GM23338 (cell line): ENCODE measurements at regions not wholly inside any gene's neighbourhood (a gene's known extent, or its start where the extent isn't known, plus 50 kb on each side); places are given as distances from the start of the nearest gene placed in this dataset.

Experiments
- ATAC-seq: fragments of 200-7000 bp; cut with Tn5 transposase; 3 replicates; pipeline ENCODE4 v1.9.1; 2020
- DNase-seq: peaks from one replicate; pipeline ENCODE4 v3.0.0-alpha.2; 2015; ENCODE audit warnings: low spot score
- H2AFZ ChIP-seq: fragments of 200-600 bp; sonication (generic); 2 replicates; pipeline ENCODE4 v1.8.0; 2016; ENCODE audit warnings: antibody characterized with exemption, mild to moderate bottlenecking, moderate library complexity
- H3F3A ChIP-seq: fragments of 200-600 bp; sonication (generic); replicated peaks from 2 replicates; pipeline ENCODE4 v1.8.0; 2017; ENCODE audit warnings: antibody characterized with exemption, mixed run types, low read depth
- H3K27ac ChIP-seq: fragments of 200-600 bp; sonication (generic); 2 replicates; pipeline ENCODE4 v1.6.1; 2016; ENCODE audit warnings: low read depth
- H3K27me3 ChIP-seq: fragments of 200-600 bp; sonication (generic); 2 replicates; pipeline ENCODE4 v1.8.0; 2016; ENCODE audit warnings: mild to moderate bottlenecking, mixed run types, moderate library complexity; ENCODE audit not compliant: insufficient read depth
- H3K36me3 ChIP-seq: fragments of 200-600 bp; sonication (generic); 2 replicates; pipeline ENCODE4 v1.8.0; 2016; ENCODE audit warnings: mild to moderate bottlenecking; ENCODE audit not compliant: insufficient read depth
- H3K4me1 ChIP-seq: fragments of 200-600 bp; sonication (generic); 2 replicates; pipeline ENCODE4 v1.8.0; 2016; ENCODE audit warnings: mild to moderate bottlenecking, moderate library complexity; ENCODE audit not compliant: insufficient read depth
- H3K4me2 ChIP-seq: fragments of 200-600 bp; sonication (generic); 2 replicates; pipeline ENCODE4 v1.7.1; 2017; ENCODE audit warnings: mixed run types
- H3K4me3 ChIP-seq: fragments of 200-600 bp; sonication (generic); 2 replicates; pipeline ENCODE4 v1.6.1; 2016; ENCODE audit warnings: mixed run types
- H3K79me2 ChIP-seq: fragments of 200-600 bp; sonication (generic); replicated peaks from 2 replicates; pipeline ENCODE4 v1.8.0; 2017; ENCODE audit warnings: mild to moderate bottlenecking; ENCODE audit not compliant: insufficient read depth
- H3K9me2 ChIP-seq: fragments of 200-600 bp; sonication (generic); 2 replicates; pipeline ENCODE4 v1.8.0; 2017; ENCODE audit not compliant: insufficient read depth
- H4K20me1 ChIP-seq: fragments of 200-600 bp; sonication (generic); replicated peaks from 2 replicates; pipeline ENCODE4 v1.8.0; 2017; ENCODE audit warnings: mild to moderate bottlenecking; ENCODE audit not compliant: insufficient read depth
- H3K27ac Mint-ChIP-seq: 2 replicates; pipeline ENCODE4 v1.8.0; 2020; ENCODE audit warnings: inconsistent platforms, mild to moderate bottlenecking, moderate library complexity, mixed read lengths
- H3K27me3 Mint-ChIP-seq: 3 replicates; pipeline ENCODE4 v1.8.0; 2022; ENCODE audit warnings: low read depth, mild to moderate bottlenecking, moderate library complexity, mixed read lengths, inconsistent platforms; ENCODE audit not compliant: insufficient read depth, poor library complexity
- H3K36me3 Mint-ChIP-seq: 3 replicates; pipeline ENCODE4 v1.8.0; 2021; ENCODE audit warnings: low read depth, mild to moderate bottlenecking, inconsistent platforms, moderate library complexity, mixed read lengths
- H3K4me1 Mint-ChIP-seq: 3 replicates; pipeline ENCODE4 v1.8.0; 2020; ENCODE audit warnings: mild to moderate bottlenecking, inconsistent platforms, mixed read lengths
- H3K4me3 Mint-ChIP-seq: 3 replicates; pipeline ENCODE4 v1.8.0; 2021; ENCODE audit warnings: moderate library complexity, mild to moderate bottlenecking, inconsistent platforms, mixed read lengths
- H3K9me3 Mint-ChIP-seq: 3 replicates; pipeline ENCODE4 v1.8.0; 2020; ENCODE audit warnings: moderate library complexity, mild to moderate bottlenecking, inconsistent platforms, mixed read lengths
- CREB1 ChIP-seq: fragments of 250-450 bp; sonication (Bioruptor Pico); IDR thresholded peaks from 2 replicates; pipeline ENCODE4 v1.5.0; 2020; ENCODE audit warnings: low read depth, mild to moderate bottlenecking, moderate library complexity
- ETS1 ChIP-seq: IDR thresholded peaks from 2 replicates; pipeline ENCODE4 v1.6.1; 2016; ENCODE audit warnings: antibody characterized with exemption
- EZH2 ChIP-seq: fragments of 200-600 bp; sonication (generic); IDR thresholded peaks from one replicate; pipeline ENCODE4 v1.8.0; 2017; ENCODE audit warnings: antibody characterized with exemption, mild to moderate bottlenecking, low read depth; ENCODE audit not compliant: unreplicated experiment
- EZH2phosphoT487 ChIP-seq: fragments of 200-600 bp; sonication (generic); IDR thresholded peaks from one replicate; pipeline ENCODE4 v1.8.1; 2018; ENCODE audit warnings: antibody characterized with exemption; ENCODE audit not compliant: unreplicated experiment
- JUNB ChIP-seq: IDR thresholded peaks from one replicate; pipeline ENCODE4 v1.6.1; 2016; ENCODE audit warnings: antibody characterized with exemption; ENCODE audit not compliant: unreplicated experiment
- NANOG ChIP-seq: IDR thresholded peaks from 2 replicates; pipeline ENCODE4 v1.6.1; 2016; ENCODE audit warnings: antibody characterized with exemption, borderline replicate concordance
- POLR2AphosphoS5 ChIP-seq: IDR thresholded peaks from 2 replicates; pipeline ENCODE4 v1.6.1; 2016; ENCODE audit warnings: antibody characterized with exemption, low read depth
- STAT1 ChIP-seq: IDR thresholded peaks from one replicate; pipeline ENCODE4 v1.6.1; 2016; ENCODE audit warnings: antibody characterized with exemption; ENCODE audit not compliant: unreplicated experiment
- ZNF114 ChIP-seq: fragments of 250-450 bp; sonication (Bioruptor Pico); IDR thresholded peaks from 2 replicates; pipeline ENCODE4 v1.5.0; 2020; ENCODE audit warnings: mild to moderate bottlenecking, moderate library complexity
- ZNF331 ChIP-seq: fragments of 250-450 bp; sonication (Bioruptor Pico); IDR thresholded peaks from 2 replicates; pipeline ENCODE4 v1.5.0; 2020; ENCODE audit warnings: low read depth, mild to moderate bottlenecking, moderate library complexity
- TF ChIP-seq, protein P1 (sequence below): fragments of 250-450 bp; sonication (Bioruptor Pico); IDR thresholded peaks from 2 replicates; pipeline ENCODE4 v1.5.0; 2020; ENCODE audit warnings: mild to moderate bottlenecking, moderate library complexity
- TF ChIP-seq, protein P2 (sequence below): IDR thresholded peaks from one replicate; pipeline ENCODE4 v1.6.1; 2018; ENCODE audit warnings: antibody characterized with exemption; ENCODE audit not compliant: unreplicated experiment

DNA sequence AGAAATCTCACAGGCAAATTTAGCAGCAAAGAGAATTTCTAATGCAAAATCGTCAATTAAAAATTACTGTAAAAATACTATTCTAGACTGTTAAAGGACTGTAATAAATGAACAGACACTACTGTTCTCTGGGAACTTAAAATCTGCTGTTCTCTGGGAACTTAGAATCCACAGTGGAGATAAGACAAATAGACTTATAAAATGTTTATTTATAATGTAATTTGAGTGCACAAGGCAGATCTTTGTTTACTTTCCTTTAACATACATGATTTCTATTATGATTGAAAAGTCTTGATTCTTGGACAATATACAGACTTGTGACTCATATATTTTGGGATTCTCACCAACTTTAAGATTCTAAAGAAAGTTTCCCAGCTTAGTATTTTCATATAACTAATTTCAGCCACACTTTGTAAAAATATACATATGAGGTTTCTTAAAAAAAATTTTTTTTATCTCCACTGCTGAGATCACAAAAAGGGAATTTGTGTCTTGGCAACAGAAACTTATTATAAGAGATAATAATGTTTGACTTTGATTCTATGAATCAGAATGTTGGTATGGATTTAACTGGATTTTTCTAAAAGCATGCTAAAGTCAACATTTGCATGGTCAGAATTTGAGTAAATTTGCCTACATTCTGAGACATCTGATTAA lies 166.3 kb upstream of the RHOBTB1 start (continued):
- no peak for TF ChIP-seq ETS1

- DNase-seq = no peak
- TF ChIP-seq CREB1 = no peak
- no peak for TF ChIP-seq ETS1
- no peak for TF ChIP-seq NANOG
- no peak for TF ChIP-seq JUNB
- no peak for TF ChIP-seq EZH2
- no peak for TF ChIP-seq ZNF114 (CRISPR knock-in tag)
- TF ChIP-seq, protein P1, sequence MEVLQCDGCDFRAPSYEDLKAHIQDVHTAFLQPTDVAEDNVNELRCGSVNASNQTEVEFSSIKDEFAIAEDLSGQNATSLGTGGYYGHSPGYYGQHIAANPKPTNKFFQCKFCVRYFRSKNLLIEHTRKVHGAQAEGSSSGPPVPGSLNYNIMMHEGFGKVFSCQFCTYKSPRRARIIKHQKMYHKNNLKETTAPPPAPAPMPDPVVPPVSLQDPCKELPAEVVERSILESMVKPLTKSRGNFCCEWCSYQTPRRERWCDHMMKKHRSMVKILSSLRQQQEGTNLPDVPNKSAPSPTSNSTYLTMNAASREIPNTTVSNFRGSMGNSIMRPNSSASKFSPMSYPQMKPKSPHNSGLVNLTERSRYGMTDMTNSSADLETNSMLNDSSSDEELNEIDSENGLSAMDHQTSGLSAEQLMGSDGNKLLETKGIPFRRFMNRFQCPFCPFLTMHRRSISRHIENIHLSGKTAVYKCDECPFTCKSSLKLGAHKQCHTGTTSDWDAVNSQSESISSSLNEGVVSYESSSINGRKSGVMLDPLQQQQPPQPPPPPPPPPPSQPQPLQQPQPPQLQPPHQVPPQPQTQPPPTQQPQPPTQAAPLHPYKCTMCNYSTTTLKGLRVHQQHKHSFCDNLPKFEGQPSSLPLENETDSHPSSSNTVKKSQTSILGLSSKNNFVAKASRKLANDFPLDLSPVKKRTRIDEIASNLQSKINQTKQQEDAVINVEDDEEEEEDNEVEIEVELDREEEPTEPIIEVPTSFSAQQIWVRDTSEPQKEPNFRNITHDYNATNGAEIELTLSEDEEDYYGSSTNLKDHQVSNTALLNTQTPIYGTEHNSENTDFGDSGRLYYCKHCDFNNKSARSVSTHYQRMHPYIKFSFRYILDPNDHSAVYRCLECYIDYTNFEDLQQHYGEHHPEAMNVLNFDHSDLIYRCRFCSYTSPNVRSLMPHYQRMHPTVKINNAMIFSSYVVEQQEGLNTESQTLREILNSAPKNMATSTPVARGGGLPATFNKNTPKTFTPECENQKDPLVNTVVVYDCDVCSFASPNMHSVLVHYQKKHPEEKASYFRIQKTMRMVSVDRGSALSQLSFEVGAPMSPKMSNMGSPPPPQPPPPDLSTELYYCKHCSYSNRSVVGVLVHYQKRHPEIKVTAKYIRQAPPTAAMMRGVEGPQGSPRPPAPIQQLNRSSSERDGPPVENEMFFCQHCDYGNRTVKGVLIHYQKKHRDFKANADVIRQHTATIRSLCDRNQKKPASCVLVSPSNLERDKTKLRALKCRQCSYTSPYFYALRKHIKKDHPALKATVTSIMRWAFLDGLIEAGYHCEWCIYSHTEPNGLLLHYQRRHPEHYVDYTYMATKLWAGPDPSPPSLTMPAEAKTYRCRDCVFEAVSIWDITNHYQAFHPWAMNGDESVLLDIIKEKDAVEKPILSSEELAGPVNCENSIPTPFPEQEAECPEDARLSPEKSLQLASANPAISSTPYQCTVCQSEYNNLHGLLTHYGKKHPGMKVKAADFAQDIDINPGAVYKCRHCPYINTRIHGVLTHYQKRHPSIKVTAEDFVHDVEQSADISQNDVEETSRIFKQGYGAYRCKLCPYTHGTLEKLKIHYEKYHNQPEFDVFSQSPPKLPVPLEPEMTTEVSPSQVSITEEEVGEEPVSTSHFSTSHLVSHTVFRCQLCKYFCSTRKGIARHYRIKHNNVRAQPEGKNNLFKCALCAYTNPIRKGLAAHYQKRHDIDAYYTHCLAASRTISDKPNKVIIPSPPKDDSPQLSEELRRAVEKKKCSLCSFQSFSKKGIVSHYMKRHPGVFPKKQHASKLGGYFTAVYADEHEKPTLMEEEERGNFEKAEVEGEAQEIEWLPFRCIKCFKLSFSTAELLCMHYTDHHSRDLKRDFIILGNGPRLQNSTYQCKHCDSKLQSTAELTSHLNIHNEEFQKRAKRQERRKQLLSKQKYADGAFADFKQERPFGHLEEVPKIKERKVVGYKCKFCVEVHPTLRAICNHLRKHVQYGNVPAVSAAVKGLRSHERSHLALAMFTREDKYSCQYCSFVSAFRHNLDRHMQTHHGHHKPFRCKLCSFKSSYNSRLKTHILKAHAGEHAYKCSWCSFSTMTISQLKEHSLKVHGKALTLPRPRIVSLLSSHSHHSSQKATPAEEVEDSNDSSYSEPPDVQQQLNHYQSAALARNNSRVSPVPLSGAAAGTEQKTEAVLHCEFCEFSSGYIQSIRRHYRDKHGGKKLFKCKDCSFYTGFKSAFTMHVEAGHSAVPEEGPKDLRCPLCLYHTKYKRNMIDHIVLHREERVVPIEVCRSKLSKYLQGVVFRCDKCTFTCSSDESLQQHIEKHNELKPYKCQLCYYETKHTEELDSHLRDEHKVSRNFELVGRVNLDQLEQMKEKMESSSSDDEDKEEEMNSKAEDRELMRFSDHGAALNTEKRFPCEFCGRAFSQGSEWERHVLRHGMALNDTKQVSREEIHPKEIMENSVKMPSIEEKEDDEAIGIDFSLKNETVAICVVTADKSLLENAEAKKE (CRISPR knock-in tag) = no peak
- no peak for TF ChIP-seq ZNF331
- TF ChIP-seq, protein P2, sequence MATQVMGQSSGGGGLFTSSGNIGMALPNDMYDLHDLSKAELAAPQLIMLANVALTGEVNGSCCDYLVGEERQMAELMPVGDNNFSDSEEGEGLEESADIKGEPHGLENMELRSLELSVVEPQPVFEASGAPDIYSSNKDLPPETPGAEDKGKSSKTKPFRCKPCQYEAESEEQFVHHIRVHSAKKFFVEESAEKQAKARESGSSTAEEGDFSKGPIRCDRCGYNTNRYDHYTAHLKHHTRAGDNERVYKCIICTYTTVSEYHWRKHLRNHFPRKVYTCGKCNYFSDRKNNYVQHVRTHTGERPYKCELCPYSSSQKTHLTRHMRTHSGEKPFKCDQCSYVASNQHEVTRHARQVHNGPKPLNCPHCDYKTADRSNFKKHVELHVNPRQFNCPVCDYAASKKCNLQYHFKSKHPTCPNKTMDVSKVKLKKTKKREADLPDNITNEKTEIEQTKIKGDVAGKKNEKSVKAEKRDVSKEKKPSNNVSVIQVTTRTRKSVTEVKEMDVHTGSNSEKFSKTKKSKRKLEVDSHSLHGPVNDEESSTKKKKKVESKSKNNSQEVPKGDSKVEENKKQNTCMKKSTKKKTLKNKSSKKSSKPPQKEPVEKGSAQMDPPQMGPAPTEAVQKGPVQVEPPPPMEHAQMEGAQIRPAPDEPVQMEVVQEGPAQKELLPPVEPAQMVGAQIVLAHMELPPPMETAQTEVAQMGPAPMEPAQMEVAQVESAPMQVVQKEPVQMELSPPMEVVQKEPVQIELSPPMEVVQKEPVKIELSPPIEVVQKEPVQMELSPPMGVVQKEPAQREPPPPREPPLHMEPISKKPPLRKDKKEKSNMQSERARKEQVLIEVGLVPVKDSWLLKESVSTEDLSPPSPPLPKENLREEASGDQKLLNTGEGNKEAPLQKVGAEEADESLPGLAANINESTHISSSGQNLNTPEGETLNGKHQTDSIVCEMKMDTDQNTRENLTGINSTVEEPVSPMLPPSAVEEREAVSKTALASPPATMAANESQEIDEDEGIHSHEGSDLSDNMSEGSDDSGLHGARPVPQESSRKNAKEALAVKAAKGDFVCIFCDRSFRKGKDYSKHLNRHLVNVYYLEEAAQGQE = no peak
- TF ChIP-seq EZH2phosphoT487 = no peak
- no peak for TF ChIP-seq POLR2AphosphoS5
- no peak for TF ChIP-seq STAT1
These were observed 164.9 kb upstream of the RHOBTB1 start for GRCh38 chr10:61108915-61109314.

More at GRCh38 chr10:61108915-61109314, 164.9 kb upstream of the RHOBTB1 start:
- no peaks in the 10 kb centered on the region for H3K9me2 ChIP-seq
- H2AFZ ChIP-seq = no peak overlapping the region
- H3K79me2 ChIP-seq = no peaks in the 10 kb centered on the region
- Mint-ChIP-seq H3K27ac (no peak overlapping the region), H3K4me1 (no peaks in the 10 kb centered on the region), H3K36me3 (no peaks in the 10 kb centered on the region), H3K27me3 (no peaks in the 10 kb centered on the region), H3K9me3 (no peaks in the 10 kb centered on the region), H3K4me3 (no peak overlapping the region)
- ATAC-seq = no peak
- H3K27ac ChIP-seq = no peak overlapping the region
- no peaks in the 10 kb centered on the region for H3K27me3 ChIP-seq
- H3K36me3 ChIP-seq = no peaks in the 10 kb centered on the region
- no peaks in the 10 kb centered on the region for H4K20me1 ChIP-seq
- no peaks in the 10 kb centered on the region for H3K4me1 ChIP-seq
- no peak overlapping the region for H3K4me2 ChIP-seq
- no peaks in the 10 kb centered on the region for H3F3A ChIP-seq
- no peak overlapping the region for H3K4me3 ChIP-seq
